GM18870 (cell line): ENCODE measurements at regions not wholly inside any gene's neighbourhood (a gene's known extent, or its start where the extent isn't known, plus 50 kb on each side); places are given as distances from the start of the nearest gene placed in this dataset.
"Not testable (repeated sequence)": the region's sequence is repeated elsewhere in the genome, so short reads cannot be mapped to it uniquely, and the experiment has no call there.

Experiments
- ATAC-seq: cut with Tn5 transposase; IDR thresholded peaks from one replicate; pipeline ENCODE4 v1.9.1; 2021; ENCODE audit warnings: moderate library complexity; ENCODE audit not compliant: unreplicated experiment

DNA sequence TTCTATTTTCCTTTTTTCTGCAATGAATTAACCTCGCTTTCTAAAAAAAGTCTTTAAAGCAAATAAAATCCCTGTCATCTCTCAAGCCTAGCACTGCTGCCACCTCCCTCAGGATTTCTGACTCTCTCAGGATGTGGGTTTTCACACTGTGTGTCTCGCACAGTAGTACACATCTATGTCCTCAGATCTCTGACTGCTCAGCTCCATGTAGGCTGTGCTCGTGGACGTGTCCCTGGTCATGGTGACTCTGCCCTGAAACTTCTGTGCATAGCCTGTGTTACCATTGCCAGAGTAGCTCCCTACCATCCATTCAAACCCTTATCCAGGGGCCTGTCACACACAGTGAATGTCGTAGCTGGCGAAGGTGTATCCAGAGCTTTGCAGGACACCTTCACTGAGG is 619.3 kb downstream of the TMEM121 start:
- ATAC-seq = not testable (repeated sequence)

- ATAC-seq = not testable (repeated sequence)
Observed at GRCh38 chr14:106153362-106153955, 627.1 kb downstream of the TMEM121 start.

DNA sequence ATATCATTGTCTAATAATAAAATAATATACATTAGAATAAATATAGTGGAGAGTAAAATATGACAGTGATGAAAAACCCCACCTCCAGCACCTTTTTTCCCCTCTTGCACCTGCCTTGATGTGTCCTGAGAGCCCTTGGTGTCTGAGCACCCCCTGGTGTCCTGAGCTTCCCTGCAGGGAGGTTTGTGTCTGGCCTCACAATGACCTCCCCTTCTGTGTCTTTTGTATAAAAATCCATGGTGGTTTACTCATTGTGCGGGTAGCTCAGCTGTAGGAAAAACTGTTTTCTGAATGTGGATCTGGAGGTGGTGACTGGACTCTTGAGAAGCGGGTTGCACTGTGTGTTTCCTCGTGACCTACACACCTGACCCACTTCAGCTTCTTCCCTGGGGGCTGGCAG is 636.9 kb downstream of the TMEM121 start:
- no peak for ATAC-seq

- not testable (repeated sequence) for ATAC-seq
Observed at GRCh38 chr14:106163812-106164211, 637.4 kb downstream of the TMEM121 start.

DNA sequence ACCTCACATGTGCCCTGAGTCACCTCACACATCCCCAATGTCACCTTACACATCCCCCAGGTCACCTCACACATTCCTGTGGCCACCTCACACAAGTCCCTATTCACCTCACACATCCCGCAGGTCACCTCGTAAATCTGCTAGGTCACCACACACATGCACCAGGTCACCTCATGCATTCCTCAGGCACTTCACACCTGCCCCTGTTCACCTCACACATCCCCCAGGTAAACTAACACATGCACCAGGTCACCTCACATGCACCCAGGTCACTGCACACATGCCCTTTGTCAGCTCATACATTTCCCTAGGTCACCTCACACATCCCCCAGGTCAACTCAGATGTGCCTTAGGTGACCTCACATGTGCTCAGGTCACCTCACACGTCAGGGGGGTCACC is 639.8 kb downstream of the TMEM121 start:
- ATAC-seq = no peak

GRCh38 chr14:106166650-106167204 is 640.3 kb downstream of the TMEM121 start:
- ATAC-seq = no peak

DNA sequence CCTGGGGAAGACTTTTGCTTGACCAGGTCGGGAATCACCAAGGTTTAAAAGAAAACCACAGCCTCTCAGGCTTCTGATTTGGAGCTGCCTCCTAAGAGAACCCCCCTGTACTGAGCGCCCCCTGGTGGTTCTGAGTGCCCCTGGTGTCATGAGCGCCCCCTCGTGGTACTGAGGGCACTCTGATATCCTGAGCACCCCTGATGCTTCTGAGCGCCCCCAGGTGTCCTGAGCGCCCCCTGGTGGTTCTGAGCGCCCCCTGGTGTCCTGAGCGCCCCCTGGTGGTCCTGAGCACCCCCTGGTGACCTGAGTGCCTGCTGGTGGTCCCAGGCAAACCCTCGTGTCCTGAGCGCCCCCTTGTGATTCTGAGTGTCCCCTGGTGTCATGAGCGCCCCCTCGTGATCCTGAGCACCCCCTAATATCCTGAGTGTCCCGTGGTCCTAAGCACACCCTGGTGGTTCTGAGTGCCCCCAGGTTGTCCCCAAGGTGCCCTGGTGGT is 643.8 kb downstream of the TMEM121 start:
- ATAC-seq = not testable (repeated sequence)

DNA sequence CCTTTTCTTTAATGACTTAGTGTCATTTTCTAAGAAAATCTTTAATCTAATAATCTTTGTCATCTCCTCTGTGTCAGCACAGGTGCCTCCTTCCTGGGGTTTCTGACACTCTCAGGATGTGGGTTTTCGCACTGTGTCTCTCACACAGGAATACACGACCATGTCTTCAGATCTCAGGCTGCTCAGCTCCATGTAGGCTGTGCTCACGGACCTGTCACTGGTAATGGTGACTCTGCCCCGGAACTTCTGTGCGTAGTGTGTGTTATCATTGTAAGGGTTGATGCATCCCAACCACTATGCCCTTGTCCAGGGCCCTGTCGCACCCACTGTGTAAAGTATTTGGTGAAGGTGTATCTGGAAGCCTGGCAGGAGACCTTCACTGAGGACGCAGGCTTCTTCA is 647.8 kb downstream of the TMEM121 start:
- ATAC-seq = no peak

GRCh38 chr14:106177266-106178246 is 651.2 kb downstream of the TMEM121 start:
- not testable (repeated sequence) for ATAC-seq

DNA sequence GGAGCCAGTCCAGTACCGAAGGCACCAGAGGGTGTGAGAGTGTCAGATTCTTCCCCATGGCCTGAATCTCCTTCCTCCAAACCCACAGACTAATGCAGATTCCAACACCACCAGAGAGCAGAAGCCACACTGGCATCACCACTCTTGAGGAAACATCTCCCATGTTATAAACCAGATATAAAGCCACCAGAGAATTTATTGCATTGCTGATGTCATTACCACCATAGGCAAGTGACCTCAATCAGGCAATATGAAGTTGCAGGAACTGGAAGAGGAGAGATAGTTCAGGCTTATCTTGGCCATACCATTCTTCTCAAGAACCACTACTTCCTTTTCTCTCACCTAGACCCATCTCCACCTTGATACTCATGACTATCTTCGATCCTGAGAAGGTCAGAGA is 653.4 kb downstream of the TMEM121 start:
- ATAC-seq = no peak

DNA sequence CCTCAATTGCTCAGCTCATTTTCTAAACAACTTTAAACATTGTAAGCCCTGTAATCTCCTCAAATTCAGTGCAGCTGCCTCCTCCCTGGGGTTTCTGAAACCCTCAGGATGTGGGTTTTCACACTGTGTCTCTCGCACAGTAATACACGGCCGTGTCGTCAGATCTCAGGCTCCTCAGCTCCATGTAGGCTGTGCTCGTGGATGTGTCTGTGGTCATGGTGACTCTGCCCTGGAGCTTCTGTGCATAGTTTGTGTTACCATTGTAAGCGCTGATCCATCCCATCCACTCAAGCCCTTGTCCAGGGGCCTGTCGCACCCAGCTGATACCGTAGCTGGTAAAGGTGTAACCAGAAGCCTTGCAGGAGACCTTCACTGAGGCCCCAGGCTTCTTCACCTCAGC is 658.4 kb downstream of the TMEM121 start:
- ATAC-seq = not testable (repeated sequence)

DNA sequence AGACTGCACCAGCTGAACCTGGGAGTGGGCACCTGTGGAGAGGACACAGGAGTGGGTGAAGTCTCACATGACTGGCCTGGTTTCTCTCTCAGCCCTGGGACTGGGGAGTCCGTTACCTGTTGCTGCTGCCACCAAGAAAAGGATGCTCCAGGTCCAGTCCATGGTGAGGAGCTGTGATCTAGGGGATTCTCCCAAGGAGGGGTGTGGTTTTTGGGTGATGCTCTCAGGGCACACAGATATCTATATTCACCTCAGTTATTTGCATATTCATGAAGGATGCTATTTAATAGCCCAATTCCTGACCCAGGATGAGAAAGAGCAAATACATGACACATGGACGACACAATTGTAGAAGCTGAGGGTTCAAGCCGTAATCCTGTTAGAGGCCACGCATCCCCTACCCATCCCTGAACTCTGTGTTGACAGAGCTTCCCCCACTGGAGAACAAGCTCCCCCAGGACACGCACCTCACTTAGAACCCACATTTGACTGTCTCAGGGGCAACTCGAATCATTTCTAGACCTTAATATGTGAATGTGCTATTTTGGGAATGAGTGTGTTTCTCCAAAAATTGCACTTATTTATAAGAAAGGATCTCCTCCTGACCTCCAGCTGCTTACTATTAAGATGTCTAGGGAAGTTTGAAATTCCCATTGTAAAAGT is 658.9 kb downstream of the TMEM121 start:
- ATAC-seq = not testable (repeated sequence)

GRCh38 chr14:106185837-106186233 is 659.5 kb downstream of the TMEM121 start:
- no peak for ATAC-seq

- ATAC-seq = no peak
Observed at GRCh38 chr14:106187216-106187615, 660.8 kb downstream of the TMEM121 start.

- ATAC-seq = not testable (repeated sequence)
Observed at GRCh38 chr14:106192701-106193100, 666.3 kb downstream of the TMEM121 start.

DNA sequence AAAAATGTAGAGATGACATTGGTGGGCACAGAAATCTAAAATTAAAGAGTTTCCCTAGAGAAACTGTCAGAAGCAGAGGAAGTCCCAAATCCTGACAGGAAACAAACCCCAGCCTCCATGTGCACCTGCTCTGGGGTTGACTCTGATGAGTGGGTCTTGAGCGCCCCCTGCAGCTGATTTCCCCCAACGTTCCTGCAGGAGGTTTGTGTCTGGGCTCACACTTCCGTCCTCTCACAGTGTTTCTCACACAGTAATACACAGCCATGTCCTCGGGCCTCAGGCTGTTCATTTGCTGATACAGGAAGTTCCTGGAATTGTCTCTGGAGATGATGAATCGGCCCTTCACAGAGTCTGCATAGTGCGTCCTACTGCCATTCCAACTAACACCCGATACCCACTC is 670.1 kb downstream of the TMEM121 start:
- not testable (repeated sequence) for ATAC-seq

DNA sequence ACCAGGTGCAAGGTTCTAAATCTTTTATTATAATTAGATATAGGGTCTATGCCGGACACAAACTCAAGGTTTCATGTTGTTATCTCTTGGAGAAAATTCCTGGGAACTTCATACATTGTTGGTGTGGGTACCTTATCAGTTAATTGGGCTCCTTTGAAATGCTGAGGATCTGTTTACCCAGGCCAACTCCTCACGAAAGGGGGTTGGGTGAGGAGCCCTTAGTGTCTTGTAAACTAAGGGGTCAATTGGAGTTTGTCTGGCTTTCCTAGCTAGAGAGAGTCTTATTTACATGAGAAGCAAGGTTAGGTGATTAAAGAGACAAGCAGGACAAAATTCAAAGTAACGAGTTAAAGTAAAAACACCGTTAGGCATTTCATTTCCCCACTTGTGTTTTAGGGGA is 670.9 kb downstream of the TMEM121 start:
- ATAC-seq = not testable (repeated sequence)

DNA sequence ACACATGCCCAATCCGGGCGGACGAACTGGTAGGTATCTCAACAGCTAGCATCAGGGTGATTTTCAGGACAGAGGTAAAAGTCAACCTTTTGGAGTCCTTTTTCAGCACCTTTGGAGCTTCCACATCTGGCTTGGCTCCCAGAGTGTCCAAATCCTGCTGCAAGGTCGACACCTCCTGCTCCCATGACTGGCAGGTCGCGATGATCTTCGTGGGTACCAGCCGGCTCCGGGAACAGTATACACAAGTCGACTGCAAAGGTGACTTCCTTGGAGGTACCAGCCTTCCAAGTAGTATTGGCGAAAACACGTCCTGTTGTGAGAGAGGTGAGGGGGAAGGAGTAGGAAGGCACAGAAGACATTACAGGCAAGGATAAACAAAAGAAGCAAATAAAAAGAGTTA is 672.7 kb downstream of the TMEM121 start:
- ATAC-seq = no peak

DNA sequence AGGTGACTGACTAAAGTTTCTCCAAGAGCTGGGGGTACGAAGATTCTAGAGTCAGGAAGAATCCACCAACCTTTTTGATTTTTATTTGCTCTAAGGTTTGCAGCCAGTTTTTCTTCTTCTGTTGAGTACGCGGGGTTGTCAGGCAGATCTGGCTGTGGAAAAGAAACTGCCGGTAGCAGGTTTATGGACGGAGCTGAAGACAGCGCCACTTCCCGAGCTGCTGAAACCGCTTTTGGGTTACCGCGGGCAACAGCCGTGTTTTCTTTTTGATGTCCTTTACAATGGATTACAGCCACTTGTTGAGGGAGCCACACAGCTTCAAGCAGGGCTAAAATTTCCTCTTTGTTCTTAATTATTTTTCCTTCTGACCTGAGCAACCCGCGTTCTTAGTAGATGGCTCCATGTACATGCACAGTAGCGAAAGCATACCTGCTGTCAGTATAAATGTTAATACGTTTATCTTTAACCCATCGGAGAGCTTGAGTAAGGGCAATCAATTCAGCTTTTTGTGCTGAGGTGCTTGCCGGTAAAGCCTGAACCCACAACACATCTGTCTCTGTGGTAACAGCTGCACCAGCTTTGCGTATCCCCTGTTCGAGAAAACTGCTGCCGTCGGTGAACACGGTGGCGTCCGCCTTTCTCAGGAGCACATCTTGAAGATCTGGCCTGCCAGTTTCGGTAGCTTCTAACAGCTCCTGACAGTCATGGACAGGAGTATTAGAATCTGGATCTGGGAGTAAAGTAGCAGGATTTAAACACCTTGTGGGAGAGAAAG is 674.3 kb downstream of the TMEM121 start:
- ATAC-seq = no peak

GRCh38 chr14:106201376-106201775 is 675.0 kb downstream of the TMEM121 start:
- ATAC-seq = no peak
